IgD-negative memory B cell (primary cell): ENCODE measurements at regions not wholly inside any gene's neighbourhood (a gene's known extent, or its start where the extent isn't known, plus 50 kb on each side); places are given as distances from the start of the nearest gene placed in this dataset.
"Not testable (repeated sequence)": the region's sequence is repeated elsewhere in the genome, so short reads cannot be mapped to it uniquely, and the experiment has no call there.

ENCODE experiments used
- H3K27ac Mint-ChIP-seq, 3 donors: one replicate each; pipeline ENCODE4 v1.8.0; 2020 to 2022; ENCODE audit warnings: mild to moderate bottlenecking in 3 of 3, mixed read lengths in 3 of 3, moderate library complexity in 1 of 3
- H3K27me3 Mint-ChIP-seq: one replicate; pipeline ENCODE4 v1.8.0; 2021; ENCODE audit warnings: mixed read lengths
- H3K36me3 Mint-ChIP-seq: one replicate; pipeline ENCODE4 v1.8.0; 2020; ENCODE audit warnings: mild to moderate bottlenecking, mixed read lengths
- H3K4me1 Mint-ChIP-seq, 3 donors: one replicate each; pipeline ENCODE4 v1.8.0; 2020 to 2022; ENCODE audit warnings: mixed read lengths in 3 of 3, mild to moderate bottlenecking in 1 of 3
- H3K4me3 Mint-ChIP-seq, 4 donors: one replicate each; pipeline ENCODE4 v1.8.0; 2020 to 2022; ENCODE audit warnings: mild to moderate bottlenecking in 4 of 4, mixed read lengths in 4 of 4, moderate library complexity in 3 of 4
- H3K9me3 Mint-ChIP-seq, 3 donors: one replicate each; pipeline ENCODE4 v1.8.0; 2020 to 2021; ENCODE audit warnings: mixed read lengths in 3 of 3, mild to moderate bottlenecking in 1 of 3

- not testable (repeated sequence) for H3K36me3 Mint-ChIP-seq, H3K9me3 Mint-ChIP-seq, H3K4me3 Mint-ChIP-seq, H3K27me3 Mint-ChIP-seq, H3K27ac Mint-ChIP-seq, H3K4me1 Mint-ChIP-seq
These were observed 4053.5 kb upstream of the TPTE start for GRCh38 chr21:6467907-6468306.

DNA sequence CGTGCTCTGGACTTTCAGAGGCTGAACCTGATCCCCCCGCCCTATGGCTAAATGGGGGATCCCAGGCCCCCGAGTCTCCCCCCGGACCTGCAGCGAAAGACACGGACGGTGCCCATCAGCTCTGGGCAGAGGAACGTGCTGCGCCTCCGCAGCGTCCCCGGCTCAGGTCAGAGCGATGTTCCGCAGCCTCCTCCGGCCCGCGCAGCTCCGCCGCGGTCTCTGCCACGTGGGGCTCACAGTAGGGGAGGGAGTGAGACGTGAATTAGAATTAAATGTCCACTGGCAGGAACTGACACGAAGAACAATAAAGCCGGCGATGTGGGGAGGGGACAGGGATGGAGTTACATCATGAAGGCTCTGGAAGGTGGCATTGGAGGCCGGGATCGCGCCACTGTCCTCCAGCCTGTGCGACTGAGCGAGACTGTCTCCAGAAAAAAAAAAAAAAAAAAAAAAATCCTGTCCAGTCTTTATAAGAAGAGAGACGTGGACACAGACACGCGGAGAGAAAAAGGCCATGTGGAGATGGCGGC is 4053.0 kb upstream of the TPTE start:
- H3K27me3 Mint-ChIP-seq, H3K4me3 Mint-ChIP-seq, H3K4me1 Mint-ChIP-seq, H3K36me3 Mint-ChIP-seq, H3K9me3 Mint-ChIP-seq, H3K27ac Mint-ChIP-seq: not testable (repeated sequence)

DNA sequence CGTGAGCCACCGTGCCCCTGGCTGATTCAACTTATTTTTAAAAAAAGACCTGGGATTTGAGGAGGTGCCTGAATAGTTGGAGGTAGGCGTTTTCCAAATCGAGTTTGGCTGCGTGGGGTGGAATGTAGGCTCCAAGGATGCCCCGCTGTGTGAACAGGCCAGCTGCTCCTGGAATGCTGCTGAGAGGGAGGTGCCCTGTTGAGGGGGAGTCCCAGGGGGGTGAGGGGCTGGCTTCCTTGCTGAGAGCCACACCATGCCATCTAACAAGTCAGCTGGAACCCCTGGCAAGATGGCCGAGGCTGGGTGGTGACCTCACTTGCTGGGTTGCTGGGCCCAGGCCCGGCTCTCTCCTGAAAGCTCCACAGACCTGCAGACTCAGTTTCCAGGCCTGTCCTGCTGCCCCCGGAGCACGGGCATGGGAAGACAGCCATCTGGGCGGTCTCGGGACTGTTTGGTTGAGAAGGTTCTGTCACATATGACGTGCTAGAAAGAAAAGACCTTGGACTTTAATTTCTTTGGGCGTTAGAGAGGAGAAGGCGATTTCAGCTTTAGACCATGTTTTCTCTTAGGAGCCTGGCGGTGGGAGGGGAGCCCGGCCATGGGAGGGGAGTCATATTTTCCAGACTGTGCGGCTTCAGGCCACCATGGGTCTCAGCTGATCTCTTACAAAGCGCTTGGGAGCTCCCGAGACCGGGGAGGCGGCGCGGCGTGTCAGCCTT is 4047.0 kb upstream of the TPTE start:
- H3K4me1 Mint-ChIP-seq, H3K27ac Mint-ChIP-seq, H3K4me3 Mint-ChIP-seq, H3K27me3 Mint-ChIP-seq, H3K36me3 Mint-ChIP-seq, H3K9me3 Mint-ChIP-seq: not testable (repeated sequence)

- not testable (repeated sequence) for H3K27me3 Mint-ChIP-seq, H3K36me3 Mint-ChIP-seq, H3K4me3 Mint-ChIP-seq, H3K9me3 Mint-ChIP-seq, H3K27ac Mint-ChIP-seq, H3K4me1 Mint-ChIP-seq
These were observed 4040.3 kb upstream of the TPTE start for GRCh38 chr21:6481116-6481515.

- not testable (repeated sequence) for H3K4me1 Mint-ChIP-seq, H3K9me3 Mint-ChIP-seq, H3K27me3 Mint-ChIP-seq, H3K4me3 Mint-ChIP-seq, H3K36me3 Mint-ChIP-seq, H3K27ac Mint-ChIP-seq
These were observed 4038.8 kb upstream of the TPTE start for GRCh38 chr21:6482616-6483015.

DNA sequence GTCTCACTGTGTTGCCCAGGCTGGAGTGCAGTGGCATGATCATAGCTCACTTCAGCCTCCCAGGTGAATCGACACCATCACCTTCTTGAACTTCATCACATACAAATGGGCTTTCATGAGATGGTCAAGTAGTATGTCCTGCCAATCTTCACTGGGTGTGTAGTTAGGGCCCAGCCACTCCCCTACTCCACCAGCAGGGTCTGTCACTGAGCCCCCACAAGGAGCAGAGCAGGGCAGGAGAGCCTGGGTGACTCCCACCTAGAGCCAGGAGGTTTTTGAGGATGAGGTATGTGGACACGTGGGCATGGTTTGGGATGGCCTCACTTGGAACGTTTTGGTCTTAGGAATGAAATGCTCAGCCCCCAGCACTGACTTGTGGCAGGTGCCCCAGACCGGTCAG is 4037.7 kb upstream of the TPTE start:
- not testable (repeated sequence) for H3K4me3 Mint-ChIP-seq, H3K36me3 Mint-ChIP-seq, H3K4me1 Mint-ChIP-seq, H3K9me3 Mint-ChIP-seq, H3K27me3 Mint-ChIP-seq, H3K27ac Mint-ChIP-seq

DNA sequence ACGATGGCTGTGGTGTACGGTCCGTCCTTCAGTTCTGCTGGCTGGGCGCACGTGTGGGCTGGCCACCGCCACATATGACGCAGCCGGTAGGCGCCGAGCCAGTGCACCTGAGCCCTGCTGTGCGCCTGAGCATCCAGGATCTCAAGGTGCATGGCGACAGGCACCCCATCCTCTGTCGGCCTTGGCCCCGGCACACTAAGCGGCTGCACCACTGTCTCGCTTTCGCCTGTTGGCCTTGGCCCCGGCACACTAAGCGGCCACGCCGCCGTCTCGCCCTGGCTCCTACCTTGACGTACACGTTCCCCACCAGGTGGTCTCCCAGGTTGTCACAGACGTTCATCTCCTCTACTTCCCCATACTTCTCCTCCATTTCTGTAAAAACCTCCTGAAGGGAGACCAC is 4034.6 kb upstream of the TPTE start:
- H3K9me3 Mint-ChIP-seq, H3K4me3 Mint-ChIP-seq, H3K27ac Mint-ChIP-seq: not testable (repeated sequence)

DNA sequence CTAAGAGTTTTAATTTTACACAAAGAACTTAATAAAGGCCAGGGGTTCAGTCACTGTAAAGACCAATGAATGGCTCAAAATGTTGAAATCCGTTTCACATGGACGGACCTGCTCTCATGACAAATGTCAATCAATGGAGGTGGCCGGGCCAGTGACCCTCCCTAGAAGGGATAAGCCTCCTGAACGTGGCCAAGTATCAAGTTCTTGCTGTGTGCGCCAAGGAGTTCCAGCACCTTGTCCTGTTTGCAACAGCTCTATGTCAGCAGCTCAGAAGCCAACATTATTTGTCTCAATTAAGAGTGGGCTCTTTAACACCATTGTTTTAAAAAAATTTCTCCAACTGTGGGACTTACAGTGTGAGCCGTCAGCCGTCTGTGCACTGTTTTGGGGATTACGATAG is 4028.7 kb upstream of the TPTE start:
- not testable (repeated sequence) for H3K4me3 Mint-ChIP-seq, H3K36me3 Mint-ChIP-seq, H3K27me3 Mint-ChIP-seq, H3K4me1 Mint-ChIP-seq, H3K9me3 Mint-ChIP-seq, H3K27ac Mint-ChIP-seq

More for the DNA sequence above, 4034.6 kb upstream of the TPTE start:
- H3K4me1 Mint-ChIP-seq, H3K36me3 Mint-ChIP-seq, H3K27me3 Mint-ChIP-seq: not testable (repeated sequence)

DNA sequence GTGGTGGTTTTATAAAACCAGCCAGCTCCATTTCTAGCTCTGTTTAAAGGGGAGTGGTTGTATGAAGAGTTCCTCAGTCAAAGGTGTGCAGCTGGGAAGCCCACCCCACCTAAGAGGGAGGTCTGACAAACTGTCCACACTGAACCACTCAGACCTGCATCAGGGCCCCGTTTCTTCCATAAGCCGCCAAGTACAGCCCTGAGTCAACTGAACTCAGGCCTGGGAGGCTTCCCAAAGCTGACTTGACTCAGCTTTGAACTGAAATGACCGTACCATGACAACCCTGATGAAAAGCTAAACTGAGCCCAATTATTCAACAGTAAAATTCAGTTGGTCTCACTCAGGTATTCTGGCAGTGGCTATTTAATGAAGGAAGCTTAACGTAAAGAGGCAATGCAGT is 4027.4 kb upstream of the TPTE start:
- H3K4me1 Mint-ChIP-seq, H3K27me3 Mint-ChIP-seq, H3K4me3 Mint-ChIP-seq, H3K9me3 Mint-ChIP-seq, H3K36me3 Mint-ChIP-seq, H3K27ac Mint-ChIP-seq: not testable (repeated sequence)

GRCh38 chr21:6496356-6496755 is 4025.0 kb upstream of the TPTE start:
- not testable (repeated sequence) for H3K27ac Mint-ChIP-seq, H3K27me3 Mint-ChIP-seq, H3K36me3 Mint-ChIP-seq, H3K4me1 Mint-ChIP-seq, H3K4me3 Mint-ChIP-seq, H3K9me3 Mint-ChIP-seq

DNA sequence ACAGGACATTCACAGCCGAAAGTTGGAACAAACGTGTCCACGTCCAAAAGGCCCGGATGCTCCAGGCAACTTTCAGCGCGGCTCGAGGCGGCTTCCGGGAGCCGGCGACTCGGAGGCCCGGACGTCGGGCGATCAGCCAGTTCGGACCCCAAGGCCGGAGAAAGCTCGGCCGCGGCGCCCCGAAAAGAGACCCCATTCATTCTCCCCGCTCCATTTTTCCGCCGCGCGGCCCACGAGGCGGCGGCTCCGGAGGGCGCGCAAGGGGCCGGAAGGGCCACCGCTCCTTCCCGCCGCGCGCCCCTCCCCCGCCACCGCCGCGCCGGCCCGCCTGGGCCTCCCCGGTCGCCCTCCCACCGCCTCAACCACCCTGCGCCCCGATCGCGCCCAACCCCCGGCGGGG is 4022.7 kb upstream of the TPTE start:
- peak overlapping the region in 1 of 4 donors; percentile 70 for H3K4me3 Mint-ChIP-seq
- H3K36me3 Mint-ChIP-seq, H3K27me3 Mint-ChIP-seq, H3K9me3 Mint-ChIP-seq, H3K27ac Mint-ChIP-seq, H3K4me1 Mint-ChIP-seq: not testable (repeated sequence)

DNA sequence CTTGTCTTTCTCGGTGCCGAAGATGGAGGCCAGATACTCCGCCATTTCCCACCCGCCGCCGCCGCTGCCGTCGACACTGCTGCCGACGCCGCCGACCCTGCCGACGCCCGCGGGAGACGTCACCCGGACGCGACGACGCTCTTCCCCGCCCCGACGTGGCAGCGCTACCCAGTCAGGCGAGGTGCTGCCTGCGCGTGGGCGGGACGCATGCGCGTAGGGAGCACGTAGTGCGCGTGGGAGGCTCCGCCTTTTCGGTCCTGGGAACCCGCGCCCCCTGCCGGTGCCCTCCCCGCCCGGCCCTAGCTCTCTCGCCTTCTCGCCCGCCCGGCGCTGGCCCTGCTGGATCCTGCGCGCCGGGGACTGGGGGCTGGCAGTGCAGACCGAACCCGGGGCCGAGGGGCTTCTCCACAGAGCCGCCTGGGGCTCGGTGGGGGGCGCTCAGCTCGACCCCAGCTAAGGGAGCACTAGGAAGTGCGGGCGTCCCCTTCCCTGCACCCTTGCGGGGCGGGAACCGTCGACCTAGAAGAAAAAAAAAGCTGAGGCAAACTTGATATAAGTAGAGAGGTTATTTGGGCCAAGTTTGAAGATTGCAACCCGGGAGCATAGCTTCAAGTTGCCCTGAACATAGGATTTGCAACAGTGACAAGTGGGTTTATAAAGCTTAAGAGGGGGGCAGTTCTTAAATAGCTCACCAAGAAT is 4022.1 kb upstream of the TPTE start:
- not testable (repeated sequence) for H3K4me1 Mint-ChIP-seq, H3K4me3 Mint-ChIP-seq, H3K9me3 Mint-ChIP-seq, H3K27ac Mint-ChIP-seq, H3K36me3 Mint-ChIP-seq, H3K27me3 Mint-ChIP-seq

DNA sequence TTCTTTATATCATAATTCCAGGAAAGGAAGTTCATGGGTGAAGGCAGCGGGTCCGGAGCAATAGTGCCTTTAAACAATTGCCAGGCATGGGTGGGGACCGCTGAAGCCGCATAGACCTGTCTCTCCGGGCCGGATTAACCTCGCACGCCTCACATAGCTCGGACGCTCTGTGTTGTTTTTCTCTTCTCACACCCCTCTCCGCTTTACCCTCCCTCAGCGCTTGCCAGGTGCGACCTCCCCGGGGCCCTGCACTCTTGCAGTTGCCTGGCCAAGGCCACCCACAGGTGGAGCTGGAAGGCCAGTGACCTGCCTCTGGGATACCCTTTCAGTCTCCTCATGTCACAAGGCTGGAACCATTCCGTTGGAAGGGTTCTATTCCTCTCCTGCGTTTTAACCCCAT is 4021.5 kb upstream of the TPTE start:
- H3K4me1 Mint-ChIP-seq, H3K27ac Mint-ChIP-seq, H3K36me3 Mint-ChIP-seq, H3K4me3 Mint-ChIP-seq, H3K27me3 Mint-ChIP-seq, H3K9me3 Mint-ChIP-seq: not testable (repeated sequence)

DNA sequence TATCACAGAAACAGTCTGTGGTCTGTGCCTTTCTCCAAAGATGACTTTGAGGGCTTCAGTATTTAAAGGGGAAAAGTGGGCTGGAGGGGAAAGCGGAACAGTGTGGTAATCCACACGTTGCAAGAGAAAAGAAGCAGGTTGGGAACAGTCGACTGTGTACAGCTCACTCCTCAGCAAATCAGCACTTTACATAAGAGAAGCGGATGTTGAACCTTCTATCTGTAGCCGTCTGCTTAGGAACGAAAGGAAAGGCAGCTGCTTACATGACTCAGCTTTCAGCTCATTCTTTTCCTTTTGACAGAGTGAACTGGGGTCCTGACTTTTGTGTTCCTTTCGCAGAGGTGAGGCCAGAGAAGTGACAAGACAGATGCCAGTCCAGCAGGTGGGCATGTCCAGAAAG is 4020.7 kb upstream of the TPTE start:
- H3K27ac Mint-ChIP-seq, H3K9me3 Mint-ChIP-seq, H3K4me3 Mint-ChIP-seq, H3K27me3 Mint-ChIP-seq, H3K36me3 Mint-ChIP-seq, H3K4me1 Mint-ChIP-seq: not testable (repeated sequence)

DNA sequence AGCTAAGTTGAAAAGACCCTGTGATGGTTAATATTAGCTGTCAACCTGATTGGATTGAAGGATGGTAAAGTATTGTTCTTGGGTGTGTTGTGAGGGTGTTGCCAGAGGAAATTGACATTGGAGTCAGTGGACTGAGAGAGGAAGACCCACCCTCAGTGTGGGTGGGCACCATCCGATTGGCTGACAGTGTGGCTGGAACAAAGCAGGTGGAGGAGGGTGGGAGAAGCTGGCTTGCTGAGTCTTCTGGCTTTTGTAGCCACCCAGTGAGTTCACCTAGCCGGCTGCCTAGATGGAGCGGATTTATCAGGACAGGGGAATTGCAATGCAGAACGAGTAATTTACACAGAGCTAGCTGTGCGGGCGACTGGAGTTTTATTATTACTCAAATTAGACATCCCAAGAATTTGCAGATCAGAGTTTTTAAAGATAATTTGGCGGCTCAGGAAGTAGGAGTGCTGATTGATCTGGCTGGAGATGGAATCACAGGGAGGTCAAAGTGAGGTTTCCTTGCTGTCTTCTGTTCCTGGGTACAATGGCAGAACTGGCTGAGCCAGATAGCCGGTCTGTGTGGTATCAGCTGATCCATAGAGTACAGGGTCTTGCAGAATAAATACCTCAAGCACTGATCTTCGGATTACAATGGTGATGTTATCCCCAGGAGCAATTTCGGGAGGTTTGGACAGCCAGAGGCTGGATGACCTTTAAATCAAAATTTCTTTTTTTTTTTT is 4015.1 kb upstream of the TPTE start:
- H3K27ac Mint-ChIP-seq, H3K9me3 Mint-ChIP-seq, H3K4me1 Mint-ChIP-seq, H3K36me3 Mint-ChIP-seq, H3K27me3 Mint-ChIP-seq, H3K4me3 Mint-ChIP-seq: not testable (repeated sequence)

- not testable (repeated sequence) for H3K4me3 Mint-ChIP-seq, H3K27ac Mint-ChIP-seq, H3K4me1 Mint-ChIP-seq, H3K36me3 Mint-ChIP-seq, H3K27me3 Mint-ChIP-seq, H3K9me3 Mint-ChIP-seq
These were observed 4013.8 kb upstream of the TPTE start for GRCh38 chr21:6507632-6508031.
